MM.1S (cell line): ENCODE measurements at regions not wholly inside any gene's neighbourhood (a gene's known extent, or its start where the extent isn't known, plus 50 kb on each side); places are given as distances from the start of the nearest gene placed in this dataset.

Experiments
- DNase-seq: peaks from one replicate; pipeline ENCODE4 v3.0.0-alpha.2; 2015
- H2AFZ ChIP-seq: fragments of 300-600 bp; sonication (generic); 2 replicates; pipeline ENCODE4 v1.6.0; 2016; ENCODE audit warnings: antibody characterized with exemption, low read length
- H3F3A ChIP-seq: fragments of 300-600 bp; sonication (generic); 2 replicates; pipeline ENCODE4 v1.6.1; 2016; ENCODE audit warnings: mild to moderate bottlenecking, antibody characterized with exemption, low read length, moderate library complexity, mixed read lengths; ENCODE audit not compliant: insufficient read depth
- H3K27ac ChIP-seq: fragments of 300-600 bp; sonication (generic); 2 replicates; pipeline ENCODE4 v1.5.1; 2016; ENCODE audit warnings: mild to moderate bottlenecking, low read length
- H3K27me3 ChIP-seq: fragments of 300-600 bp; sonication (generic); replicated peaks from 2 replicates; pipeline ENCODE4 v1.6.0; 2016; ENCODE audit warnings: low read length; ENCODE audit not compliant: insufficient read depth
- H3K36me3 ChIP-seq: fragments of 300-600 bp; sonication (generic); replicated peaks from 2 replicates; pipeline ENCODE4 v1.6.1; 2016; ENCODE audit warnings: mild to moderate bottlenecking, low read length, mixed read lengths; ENCODE audit not compliant: insufficient read depth
- H3K4me1 ChIP-seq: fragments of 300-600 bp; sonication (generic); 2 replicates; pipeline ENCODE4 v1.6.1; 2016; ENCODE audit warnings: low read length, mixed read lengths
- H3K4me2 ChIP-seq: fragments of 300-600 bp; sonication (generic); 2 replicates; pipeline ENCODE4 v1.6.0; 2016; ENCODE audit warnings: low read depth, low read length
- H3K4me3 ChIP-seq: fragments of 300-600 bp; sonication (generic); 2 replicates; pipeline ENCODE4 v1.5.1; 2016; ENCODE audit warnings: low read length, mixed read lengths
- H3K79me2 ChIP-seq: fragments of 300-600 bp; sonication (generic); 2 replicates; pipeline ENCODE4 v1.6.1; 2016; ENCODE audit warnings: mixed run types, low read length, mixed read lengths
- H3K9ac ChIP-seq: fragments of 300-600 bp; sonication (generic); 2 replicates; pipeline ENCODE4 v1.6.1; 2016; ENCODE audit warnings: low read length, mixed read lengths
- H3K9me2 ChIP-seq: fragments of 300-600 bp; sonication (generic); replicated peaks from 2 replicates; pipeline ENCODE4 v1.6.1; 2016; ENCODE audit warnings: mild to moderate bottlenecking, low read length, mixed read lengths; ENCODE audit not compliant: insufficient read depth
- H3K9me3 ChIP-seq: fragments of 300-600 bp; sonication (generic); replicated peaks from 2 replicates; pipeline ENCODE4 v1.6.1; 2016; ENCODE audit warnings: mild to moderate bottlenecking, low read length, mixed read lengths; ENCODE audit not compliant: insufficient read depth
- H4K20me1 ChIP-seq: fragments of 300-600 bp; sonication (generic); 2 replicates; pipeline ENCODE4 v1.6.1; 2016; ENCODE audit warnings: mild to moderate bottlenecking, low read length, moderate library complexity, mixed read lengths; ENCODE audit not compliant: insufficient read depth
- EZH2 ChIP-seq: fragments of 300-600 bp; sonication (generic); optimal IDR thresholded peaks from 2 replicates; pipeline ENCODE3; 2017; ENCODE audit warnings: low read depth, mild to moderate bottlenecking, antibody characterized with exemption, low read length, mixed read lengths
- EZH2phosphoT487 ChIP-seq: fragments of 300-600 bp; sonication (generic); IDR thresholded peaks from 2 replicates; pipeline ENCODE4 v1.6.1; 2018; ENCODE audit warnings: antibody characterized with exemption, low read length
- TF ChIP-seq, protein P1 (sequence below): fragments of 300-600 bp; sonication (generic); IDR thresholded peaks from 2 replicates; pipeline ENCODE4 v1.5.1; 2016; ENCODE audit warnings: antibody characterized with exemption, low read length, mixed read lengths

DNA sequence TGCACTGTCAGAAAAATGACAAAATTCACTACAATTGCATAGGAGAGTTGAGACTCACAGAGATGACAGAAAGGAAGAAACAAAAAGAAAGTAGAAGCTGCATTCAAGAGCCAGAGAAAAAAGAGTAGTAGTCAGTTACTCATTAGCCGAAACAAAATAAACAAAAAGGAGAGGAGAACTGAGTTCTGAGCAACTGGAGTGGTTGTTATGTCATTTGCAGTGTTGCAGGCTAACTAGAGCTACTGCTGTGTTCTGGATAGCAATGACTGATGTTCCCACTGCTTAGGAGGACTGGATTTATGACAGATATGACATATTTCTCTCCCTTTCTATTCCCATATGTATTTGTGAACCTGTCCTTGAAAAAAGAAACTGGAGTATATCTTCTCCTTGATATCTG lies 482.6 kb downstream of the RFC3 start:
- TF ChIP-seq EZH2phosphoT487 (no peak), EZH2 (no peak)
- TF ChIP-seq, protein P1, sequence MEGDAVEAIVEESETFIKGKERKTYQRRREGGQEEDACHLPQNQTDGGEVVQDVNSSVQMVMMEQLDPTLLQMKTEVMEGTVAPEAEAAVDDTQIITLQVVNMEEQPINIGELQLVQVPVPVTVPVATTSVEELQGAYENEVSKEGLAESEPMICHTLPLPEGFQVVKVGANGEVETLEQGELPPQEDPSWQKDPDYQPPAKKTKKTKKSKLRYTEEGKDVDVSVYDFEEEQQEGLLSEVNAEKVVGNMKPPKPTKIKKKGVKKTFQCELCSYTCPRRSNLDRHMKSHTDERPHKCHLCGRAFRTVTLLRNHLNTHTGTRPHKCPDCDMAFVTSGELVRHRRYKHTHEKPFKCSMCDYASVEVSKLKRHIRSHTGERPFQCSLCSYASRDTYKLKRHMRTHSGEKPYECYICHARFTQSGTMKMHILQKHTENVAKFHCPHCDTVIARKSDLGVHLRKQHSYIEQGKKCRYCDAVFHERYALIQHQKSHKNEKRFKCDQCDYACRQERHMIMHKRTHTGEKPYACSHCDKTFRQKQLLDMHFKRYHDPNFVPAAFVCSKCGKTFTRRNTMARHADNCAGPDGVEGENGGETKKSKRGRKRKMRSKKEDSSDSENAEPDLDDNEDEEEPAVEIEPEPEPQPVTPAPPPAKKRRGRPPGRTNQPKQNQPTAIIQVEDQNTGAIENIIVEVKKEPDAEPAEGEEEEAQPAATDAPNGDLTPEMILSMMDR: no peak
- no peak overlapping the region for H3K4me2 ChIP-seq
- no peak overlapping the region for H3K9ac ChIP-seq
- no peaks in the 10 kb centered on the region for H3K9me2 ChIP-seq
- no peak for DNase-seq
- no peaks in the 10 kb centered on the region for H3F3A ChIP-seq
- H3K27ac ChIP-seq: no peak overlapping the region
- H4K20me1 ChIP-seq: no peaks in the 10 kb centered on the region
- no peaks in the 10 kb centered on the region for H3K9me3 ChIP-seq
- no peak overlapping the region for H2AFZ ChIP-seq
- no peaks in the 10 kb centered on the region for H3K4me1 ChIP-seq
- no peaks in the 10 kb centered on the region for H3K36me3 ChIP-seq
- H3K27me3 ChIP-seq: no peaks in the 10 kb centered on the region
- no peak overlapping the region for H3K4me3 ChIP-seq
- no peaks in the 10 kb centered on the region for H3K79me2 ChIP-seq

DNA sequence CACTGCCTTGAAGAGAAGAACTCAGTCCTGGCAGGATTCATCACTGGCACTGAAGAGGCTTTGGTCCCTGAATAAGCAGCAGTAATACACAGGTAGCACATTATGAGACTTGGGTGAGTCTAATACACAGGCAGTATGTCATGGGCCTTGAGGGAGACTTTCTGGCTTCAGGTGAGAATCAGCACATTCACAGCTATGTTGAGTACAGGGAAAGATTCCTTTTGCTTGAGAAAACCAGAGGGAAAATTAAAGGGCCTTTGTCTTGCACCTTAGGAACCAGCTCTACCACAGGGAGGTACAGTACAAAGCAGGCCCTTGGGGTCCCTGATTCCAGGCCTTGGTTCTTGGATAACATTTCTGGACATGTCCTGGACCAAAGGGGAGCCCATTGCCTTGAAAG lies 484.6 kb downstream of the RFC3 start:
- no peaks in the 10 kb centered on the region for H3K9me3 ChIP-seq
- H3K79me2 ChIP-seq: no peaks in the 10 kb centered on the region
- no peak overlapping the region for H3K27ac ChIP-seq
- H3F3A ChIP-seq: no peaks in the 10 kb centered on the region
- no peaks in the 10 kb centered on the region for H3K9me2 ChIP-seq
- no peaks in the 10 kb centered on the region for H3K4me1 ChIP-seq
- no peak overlapping the region for H3K9ac ChIP-seq
- H4K20me1 ChIP-seq: no peaks in the 10 kb centered on the region
- H3K36me3 ChIP-seq: no peaks in the 10 kb centered on the region
- no peak overlapping the region for H3K4me2 ChIP-seq
- DNase-seq: no peak
- no peak overlapping the region for H3K4me3 ChIP-seq
- H3K27me3 ChIP-seq: no peaks in the 10 kb centered on the region
- TF ChIP-seq, protein P1: no peak
- no peak for TF ChIP-seq EZH2phosphoT487
- H2AFZ ChIP-seq: no peak overlapping the region

DNA sequence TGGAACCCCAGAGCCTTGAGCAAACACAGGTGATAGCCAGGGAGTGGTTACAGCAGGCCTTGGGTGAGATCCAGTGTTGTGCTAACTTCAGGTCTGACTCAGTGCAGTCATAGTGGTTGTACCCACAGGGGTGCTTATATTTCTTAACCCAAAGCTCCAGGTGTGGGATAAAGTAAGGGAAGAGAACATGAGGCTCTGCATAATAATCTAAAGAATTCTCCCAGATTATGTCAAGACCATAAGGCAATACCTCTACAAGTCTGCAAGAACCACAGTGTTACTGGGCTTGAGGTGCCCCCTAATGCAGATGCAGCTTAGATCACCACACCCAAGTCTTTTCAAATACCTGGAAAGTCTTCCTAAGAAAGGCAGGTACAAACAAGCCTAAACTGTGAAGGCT lies 485.4 kb downstream of the RFC3 start:
- Histone ChIP-seq H3K9me2 (no peaks in the 10 kb centered on the region), H3K36me3 (no peaks in the 10 kb centered on the region), H3K4me3 (no peak overlapping the region), H4K20me1 (no peaks in the 10 kb centered on the region), H3K4me2 (no peak overlapping the region), H3K9me3 (no peaks in the 10 kb centered on the region), H2AFZ (no peak overlapping the region), H3K27ac (no peak overlapping the region), H3K4me1 (no peaks in the 10 kb centered on the region), H3K27me3 (no peaks in the 10 kb centered on the region), H3K9ac (no peak overlapping the region), H3F3A (no peaks in the 10 kb centered on the region), H3K79me2 (no peaks in the 10 kb centered on the region)
- TF ChIP-seq EZH2phosphoT487 (no peak), EZH2 (no peak)
- TF ChIP-seq, protein P1: no peak
- DNase-seq: no peak

DNA sequence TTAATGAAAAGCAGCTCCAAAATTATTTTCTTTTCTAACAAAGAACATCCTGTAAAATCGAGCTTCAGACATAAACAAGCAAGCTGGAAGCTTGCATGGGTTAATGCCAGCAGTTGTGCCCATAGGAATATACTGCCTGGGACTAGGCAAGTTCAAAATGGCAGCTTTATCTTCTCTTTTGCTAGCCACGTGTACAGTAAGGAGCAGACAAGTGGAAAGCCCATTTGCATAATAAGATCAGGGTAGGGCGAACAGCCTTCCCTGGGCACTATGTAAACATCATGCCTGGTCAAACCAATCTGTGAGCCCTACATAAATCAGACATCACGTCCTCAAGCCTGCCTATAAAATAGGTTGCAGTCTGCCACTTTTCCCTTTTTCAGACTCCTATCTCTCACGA lies 489.7 kb downstream of the RFC3 start:
- Histone ChIP-seq H3K27me3 (no peaks in the 10 kb centered on the region), H3K79me2 (no peaks in the 10 kb centered on the region), H3F3A (no peaks in the 10 kb centered on the region), H3K4me2 (no peak overlapping the region), H3K9me3 (no peaks in the 10 kb centered on the region), H3K9ac (no peak overlapping the region), H3K27ac (no peak overlapping the region), H3K9me2 (no peaks in the 10 kb centered on the region), H3K4me3 (no peak overlapping the region), H3K36me3 (no peaks in the 10 kb centered on the region), H4K20me1 (no peaks in the 10 kb centered on the region), H2AFZ (no peak overlapping the region), H3K4me1 (no peaks in the 10 kb centered on the region)
- no peak for TF ChIP-seq EZH2phosphoT487
- TF ChIP-seq, protein P1: no peak
- TF ChIP-seq EZH2: no peak
- DNase-seq: no peak
